Right lobe of liver (tissue), 4 donors: ENCODE measurements at regions not wholly inside any gene's neighbourhood (a gene's known extent, or its start where the extent isn't known, plus 50 kb on each side); places are given as distances from the start of the nearest gene placed in this dataset.

Experiments used
- POLR2A ChIP-seq: fragments of 450-650 bp; IDR thresholded peaks from one replicate; pipeline ENCODE4 v1.6.1; 2017; ENCODE audit warnings: antibody characterized with exemption, mild to moderate bottlenecking
- TF ChIP-seq, protein P1 (sequence below), 4 donors: fragments of 200-600 bp in 3 of 4; fragments of 450-650 bp in 1 of 4; IDR thresholded peaks; one replicate each; pipeline versions ENCODE4 v1.5.1 to v1.8.0; 2016 to 2022; ENCODE audit warnings: antibody characterized with exemption in 4 of 4, mild to moderate bottlenecking in 2 of 4
- donor health status: DM: no; HTN: no; CAD: no.
- donor health status: DM: no; HTN: no; CAD: no.
- donor health status: DM: no; HTN: yes; CAD: no.

- TF ChIP-seq, protein P1, sequence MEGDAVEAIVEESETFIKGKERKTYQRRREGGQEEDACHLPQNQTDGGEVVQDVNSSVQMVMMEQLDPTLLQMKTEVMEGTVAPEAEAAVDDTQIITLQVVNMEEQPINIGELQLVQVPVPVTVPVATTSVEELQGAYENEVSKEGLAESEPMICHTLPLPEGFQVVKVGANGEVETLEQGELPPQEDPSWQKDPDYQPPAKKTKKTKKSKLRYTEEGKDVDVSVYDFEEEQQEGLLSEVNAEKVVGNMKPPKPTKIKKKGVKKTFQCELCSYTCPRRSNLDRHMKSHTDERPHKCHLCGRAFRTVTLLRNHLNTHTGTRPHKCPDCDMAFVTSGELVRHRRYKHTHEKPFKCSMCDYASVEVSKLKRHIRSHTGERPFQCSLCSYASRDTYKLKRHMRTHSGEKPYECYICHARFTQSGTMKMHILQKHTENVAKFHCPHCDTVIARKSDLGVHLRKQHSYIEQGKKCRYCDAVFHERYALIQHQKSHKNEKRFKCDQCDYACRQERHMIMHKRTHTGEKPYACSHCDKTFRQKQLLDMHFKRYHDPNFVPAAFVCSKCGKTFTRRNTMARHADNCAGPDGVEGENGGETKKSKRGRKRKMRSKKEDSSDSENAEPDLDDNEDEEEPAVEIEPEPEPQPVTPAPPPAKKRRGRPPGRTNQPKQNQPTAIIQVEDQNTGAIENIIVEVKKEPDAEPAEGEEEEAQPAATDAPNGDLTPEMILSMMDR (IDR thresholded peaks at IDR 0.05) = no peak
- TF ChIP-seq POLR2A = no peak
Measured at GRCh38 chr15:20295238-20295811, 246.3 kb downstream of the GOLGA6L6 start.
